Uterus (tissue), 3 donors: ENCODE measurements at regions not wholly inside any gene's neighbourhood (a gene's known extent, or its start where the extent isn't known, plus 50 kb on each side); places are given as distances from the start of the nearest gene placed in this dataset.

ENCODE experiments used
- DNase-seq, 2 donors: peaks; one replicate each; pipeline ENCODE4 v3.0.0-alpha.2; 2019 to 2020
- H3K27ac ChIP-seq, 2 donors: fragments of 200-600 bp; sonication (generic); 1 replicate in 1 of 2; 2 replicates in 1 of 2; pipeline ENCODE4 v1.5.1; 2016 to 2018
- H3K27me3 ChIP-seq, 2 donors: fragments of 200-600 bp; sonication (generic); one replicate each; pipeline ENCODE4 v1.5.1; 2018 to 2019; ENCODE audit warnings: control low read depth in 1 of 2
- H3K36me3 ChIP-seq, 2 donors: fragments of 200-600 bp; sonication (generic); one replicate each; pipeline ENCODE4 v1.5.1; 2019; ENCODE audit warnings: control low read depth in 1 of 2
- H3K4me1 ChIP-seq, 2 donors: fragments of 200-600 bp; sonication (generic); one replicate each; pipeline ENCODE4 v1.5.1; 2018 to 2019; ENCODE audit warnings: control low read depth in 1 of 2
- H3K4me3 ChIP-seq, 2 donors: fragments of 200-600 bp; sonication (generic); 1 replicate in 1 of 2; 2 replicates in 1 of 2; pipeline ENCODE4 v1.5.1; 2018 to 2019; ENCODE audit warnings: mild to moderate bottlenecking in 1 of 2
- H3K9me3 ChIP-seq, 2 donors: fragments of 200-600 bp; sonication (generic); one replicate each; pipeline ENCODE4 v1.5.1; 2019; ENCODE audit warnings: control low read depth in 1 of 2
- POLR2A ChIP-seq, 2 donors: fragments of 450-650 bp; IDR thresholded peaks; one replicate each; pipeline ENCODE4 v1.6.1; 2016; ENCODE audit warnings: antibody characterized with exemption in 2 of 2, mild to moderate bottlenecking in 1 of 2, moderate library complexity in 1 of 2
- intact Hi-C: fragments of 100-400 bp; cut with DNase I; formaldehyde crosslinking; loops from one replicate; pipeline ENCODE4 v1.15.1; 2023; ENCODE audit warnings: low total_unique reads
- TF ChIP-seq, protein P1 (sequence below), 4 experiments: fragments of 200-600 bp in 2 of 4; fragments of 450-650 bp in 2 of 4; sonication (generic) in 2 of 4; IDR thresholded peaks; one replicate each; pipeline ENCODE4 v1.5.1; 2016 to 2019; ENCODE audit warnings: antibody characterized with exemption in 4 of 4, mild to moderate bottlenecking in 2 of 4, moderate library complexity in 1 of 4
- donor health status: DM: yes; HTN: yes; CAD: no.

DNA sequence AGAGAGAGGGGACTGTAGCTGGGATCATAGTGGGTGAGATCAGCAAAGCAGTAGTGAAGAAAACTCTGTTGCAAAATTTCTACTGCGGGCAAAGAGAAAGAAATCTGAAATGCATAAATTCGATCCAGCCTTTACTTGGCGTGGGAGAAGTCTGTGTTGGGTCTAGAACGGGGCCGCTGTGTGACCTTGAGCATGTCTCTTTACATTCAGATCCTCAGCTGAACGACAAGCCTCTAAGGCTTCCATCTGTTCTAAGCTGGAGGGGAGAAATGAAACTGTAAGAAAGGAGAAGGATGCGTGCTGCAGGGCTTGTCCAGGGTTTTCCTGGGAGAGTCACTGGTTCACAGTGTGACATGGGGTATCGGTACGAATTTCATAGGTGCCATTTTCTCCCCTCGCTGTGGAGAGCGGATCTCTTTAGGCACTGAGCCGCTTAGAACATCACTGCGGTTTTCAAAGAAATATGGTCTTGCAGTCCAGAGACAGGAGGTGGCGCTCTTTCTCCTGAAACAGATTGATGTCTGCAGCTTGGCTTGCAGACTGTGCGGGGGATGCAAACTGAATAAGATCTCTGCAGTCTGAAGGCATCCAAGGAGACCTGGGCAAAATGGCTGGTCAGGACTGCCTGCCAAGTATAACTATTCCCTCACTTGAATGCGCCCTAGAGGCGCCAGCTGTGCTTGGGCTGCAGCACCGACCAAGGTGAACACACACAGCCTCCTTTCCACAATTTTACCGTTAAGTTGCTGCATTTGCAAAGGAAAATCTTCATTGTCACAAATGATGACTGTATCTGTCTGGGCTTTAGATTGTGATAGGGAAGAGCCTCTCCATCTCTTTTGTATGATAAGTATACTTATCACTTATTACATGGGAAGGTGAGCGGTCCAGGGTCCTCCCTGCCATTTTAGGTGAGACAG is 104.1 kb downstream of the XCL2 start:
- H3K9me3 ChIP-seq: no peaks in the 10 kb centered on the region
- no peaks in the 10 kb centered on the region for H3K36me3 ChIP-seq
- TF ChIP-seq, protein P1, sequence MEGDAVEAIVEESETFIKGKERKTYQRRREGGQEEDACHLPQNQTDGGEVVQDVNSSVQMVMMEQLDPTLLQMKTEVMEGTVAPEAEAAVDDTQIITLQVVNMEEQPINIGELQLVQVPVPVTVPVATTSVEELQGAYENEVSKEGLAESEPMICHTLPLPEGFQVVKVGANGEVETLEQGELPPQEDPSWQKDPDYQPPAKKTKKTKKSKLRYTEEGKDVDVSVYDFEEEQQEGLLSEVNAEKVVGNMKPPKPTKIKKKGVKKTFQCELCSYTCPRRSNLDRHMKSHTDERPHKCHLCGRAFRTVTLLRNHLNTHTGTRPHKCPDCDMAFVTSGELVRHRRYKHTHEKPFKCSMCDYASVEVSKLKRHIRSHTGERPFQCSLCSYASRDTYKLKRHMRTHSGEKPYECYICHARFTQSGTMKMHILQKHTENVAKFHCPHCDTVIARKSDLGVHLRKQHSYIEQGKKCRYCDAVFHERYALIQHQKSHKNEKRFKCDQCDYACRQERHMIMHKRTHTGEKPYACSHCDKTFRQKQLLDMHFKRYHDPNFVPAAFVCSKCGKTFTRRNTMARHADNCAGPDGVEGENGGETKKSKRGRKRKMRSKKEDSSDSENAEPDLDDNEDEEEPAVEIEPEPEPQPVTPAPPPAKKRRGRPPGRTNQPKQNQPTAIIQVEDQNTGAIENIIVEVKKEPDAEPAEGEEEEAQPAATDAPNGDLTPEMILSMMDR (IDR thresholded peaks at IDR 0.05): peak; percentile 66 to 75 (median 70)
- TF ChIP-seq POLR2A (IDR thresholded peaks at IDR 0.05): no peak
- DNase-seq: peak; percentile 72 to 84
- no peak overlapping the region for H3K4me3 ChIP-seq
- H3K27ac ChIP-seq: peak overlapping the region; percentile 11 to 18
- H3K27me3 ChIP-seq: no peaks in the 10 kb centered on the region
- H3K4me1 ChIP-seq: no peaks in the 10 kb centered on the region
- intact Hi-C loops: loop anchor here (10.0 kb wide), 1 partner anchor 135 kb away; the partner anchor contains the start of gene XCL1

DNA sequence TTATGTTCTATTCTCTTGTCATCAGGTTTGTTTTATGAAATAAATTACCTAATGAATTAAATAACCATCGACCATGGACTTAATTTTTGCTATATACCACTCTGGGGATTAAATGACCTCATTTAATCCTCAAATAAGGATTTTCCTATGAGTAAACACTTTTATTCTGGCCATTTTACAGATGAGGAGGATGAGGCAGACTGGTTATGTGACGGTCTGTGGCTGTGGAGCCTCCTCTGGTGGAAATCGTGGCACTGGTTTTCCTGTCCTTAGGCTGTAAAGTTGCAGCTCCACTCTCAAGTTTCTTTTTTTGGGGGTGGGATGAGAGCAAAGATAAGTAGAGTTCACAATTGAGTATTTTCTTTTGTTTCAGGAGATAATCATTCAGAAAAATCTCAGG is 105.2 kb downstream of the XCL2 start:
- Histone ChIP-seq H3K27ac (no peak overlapping the region), H3K4me1 (no peaks in the 10 kb centered on the region), H3K36me3 (no peaks in the 10 kb centered on the region), H3K9me3 (no peaks in the 10 kb centered on the region), H3K4me3 (no peak overlapping the region), H3K27me3 (no peaks in the 10 kb centered on the region)
- no peak for DNase-seq
- TF ChIP-seq POLR2A (IDR thresholded peaks at IDR 0.05): no peak
- TF ChIP-seq, protein P1 (IDR thresholded peaks at IDR 0.05): no peak
- intact Hi-C loops: no loop called here

DNA sequence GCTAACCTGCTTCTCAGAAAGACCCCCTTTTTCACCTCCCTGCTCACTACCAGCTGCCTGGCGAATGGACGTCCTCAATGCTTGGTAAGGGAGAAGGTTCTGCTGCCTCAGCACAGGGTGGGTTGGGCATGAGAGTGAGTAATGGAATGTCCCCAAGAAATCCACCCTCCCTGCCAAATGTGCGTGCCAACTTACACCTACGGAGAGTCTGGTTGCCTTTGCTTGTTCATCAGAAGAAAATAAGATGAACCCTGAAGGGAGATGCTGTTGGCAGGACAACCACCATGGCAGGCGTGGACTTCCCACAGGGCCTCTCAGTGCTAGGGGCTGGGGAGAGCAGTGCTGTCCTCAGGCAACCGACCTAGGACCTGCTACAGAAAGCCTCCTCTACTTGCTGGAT is 106.0 kb downstream of the XCL2 start:
- no peaks in the 10 kb centered on the region for H3K27me3 ChIP-seq
- H3K27ac ChIP-seq: no peak overlapping the region
- H3K4me3 ChIP-seq: no peak overlapping the region
- H3K9me3 ChIP-seq: no peaks in the 10 kb centered on the region
- no peak for DNase-seq
- H3K4me1 ChIP-seq: no peaks in the 10 kb centered on the region
- intact Hi-C loops: no loop called here
- TF ChIP-seq, protein P1 (IDR thresholded peaks at IDR 0.05): no peak
- TF ChIP-seq POLR2A (IDR thresholded peaks at IDR 0.05): no peak
- H3K36me3 ChIP-seq: no peaks in the 10 kb centered on the region

DNA sequence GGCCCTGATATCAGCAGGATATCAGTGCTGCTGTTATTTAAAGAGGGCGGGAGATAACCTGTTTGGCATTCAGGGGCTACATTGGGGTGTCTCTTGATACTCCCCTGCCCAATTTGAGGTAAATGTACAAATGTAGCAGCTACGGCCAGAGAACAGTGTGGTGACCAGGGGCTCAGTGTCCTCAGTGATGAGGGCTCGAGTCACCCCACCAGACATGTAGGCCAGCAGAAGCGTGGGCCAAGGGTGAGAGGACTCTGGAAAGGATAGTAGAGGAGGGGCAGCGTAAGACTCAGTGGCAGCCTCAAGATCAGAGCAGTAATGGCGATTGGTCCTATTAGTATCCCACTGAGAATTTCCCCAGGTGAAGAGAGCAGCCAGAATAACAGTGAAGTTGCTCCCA is 108.4 kb downstream of the XCL2 start:
- intact Hi-C loops: no loop called here
- H3K27me3 ChIP-seq: no peaks in the 10 kb centered on the region
- no peak overlapping the region for H3K4me3 ChIP-seq

DNA sequence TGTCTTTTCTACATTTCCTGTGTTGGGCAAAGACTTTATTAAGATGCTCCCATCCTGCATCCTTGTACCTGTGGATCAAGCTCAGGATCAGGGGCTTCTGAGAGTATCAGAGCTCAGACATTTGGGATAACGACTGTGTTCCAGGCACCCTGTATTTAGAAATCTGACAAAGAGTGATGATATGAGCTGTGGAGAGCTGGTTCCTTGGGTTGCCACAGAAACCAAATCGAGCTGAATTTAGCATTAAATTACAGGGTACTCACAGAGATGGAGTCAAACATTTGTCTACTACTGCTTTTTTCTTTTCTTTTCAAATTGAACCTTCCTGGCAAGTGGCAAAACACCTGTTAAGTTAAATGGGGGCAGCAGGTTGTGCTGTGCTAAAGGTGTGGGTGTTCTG is 110.6 kb downstream of the XCL2 start:
- Histone ChIP-seq H3K27ac (no peak overlapping the region), H3K27me3 (no peaks in the 10 kb centered on the region), H3K4me1 (peaks cover 0 to 10% of the 10 kb centered on the region in 2 donors), H3K4me3 (no peak overlapping the region), H3K9me3 (no peaks in the 10 kb centered on the region), H3K36me3 (no peaks in the 10 kb centered on the region)
- intact Hi-C loops: no loop called here
- no peak for TF ChIP-seq POLR2A (IDR thresholded peaks at IDR 0.05)
- TF ChIP-seq, protein P1 (IDR thresholded peaks at IDR 0.05): no peak
- no peak for DNase-seq

More for the DNA sequence above, 108.4 kb downstream of the XCL2 start:
- TF ChIP-seq POLR2A (IDR thresholded peaks at IDR 0.05): no peak
- TF ChIP-seq, protein P1 (IDR thresholded peaks at IDR 0.05): no peak
- Histone ChIP-seq H3K27ac (no peak overlapping the region), H3K9me3 (no peaks in the 10 kb centered on the region), H3K4me1 (peaks cover 0 to 8% of the 10 kb centered on the region in 2 donors), H3K36me3 (no peaks in the 10 kb centered on the region)
- no peak for DNase-seq
